ENCODE measurements at regions not wholly inside any gene's neighbourhood (a gene's known extent, or its start where the extent isn't known, plus 50 kb on each side); places are given as distances from the start of the nearest gene placed in this dataset.
"Not testable (repeated sequence)": the region's sequence is repeated elsewhere in the genome, so short reads cannot be mapped to it uniquely, and the experiment has no call there.

DNA sequence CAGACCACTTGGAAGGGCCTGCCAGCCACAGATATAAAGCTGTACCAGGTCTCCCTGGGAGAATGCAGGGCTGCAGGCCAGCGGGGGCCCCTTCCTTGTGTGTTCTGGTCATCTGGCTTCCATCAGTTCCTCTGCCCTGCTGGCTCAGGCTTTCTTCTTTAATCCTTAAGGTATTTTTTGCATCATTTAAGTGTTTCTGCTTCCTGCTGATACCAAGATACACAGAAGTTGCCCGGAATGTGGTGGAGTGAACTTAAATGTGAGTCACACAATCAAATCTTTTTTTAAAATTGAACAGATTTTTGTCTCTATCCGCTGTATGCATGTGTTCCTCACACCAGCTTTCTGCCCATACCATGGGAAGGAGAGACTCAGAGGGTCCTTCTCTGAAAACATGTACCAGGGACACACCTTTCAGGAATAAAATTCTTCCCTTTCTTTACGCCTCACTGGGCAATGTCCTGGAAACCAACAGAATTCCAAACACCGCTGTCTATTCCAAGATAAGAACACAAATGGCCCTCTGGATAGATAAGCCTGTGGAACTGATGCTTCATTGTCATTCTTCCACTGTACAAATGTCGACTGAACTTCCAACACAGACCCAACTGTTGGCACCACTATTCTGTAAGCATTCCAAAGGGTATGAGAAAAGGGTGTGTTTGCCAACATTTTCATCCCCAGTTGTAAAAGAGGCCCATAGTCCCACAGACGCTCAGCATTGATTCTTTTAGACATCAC lies 206.2 kb upstream of the MYLIP start:
- peak; percentile 46 for DNase-seq

DNA sequence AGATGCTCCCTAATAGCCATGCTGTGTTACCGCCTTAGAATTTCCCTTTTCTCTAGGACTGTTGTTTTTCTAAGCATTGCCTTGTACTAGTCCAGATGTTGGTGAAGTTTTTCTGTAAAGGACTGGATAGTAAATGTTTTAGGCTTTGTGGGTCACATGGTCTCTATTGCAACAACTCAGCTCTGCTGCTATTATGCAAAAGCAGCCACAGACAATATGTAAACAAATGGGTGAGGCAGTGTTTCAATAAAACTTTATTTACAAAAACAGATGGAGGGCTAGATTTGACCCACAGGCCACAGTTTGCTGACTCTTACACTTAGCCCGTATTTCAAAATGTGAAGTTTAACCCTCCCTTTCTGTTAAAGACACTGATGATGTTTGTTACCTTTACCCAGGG lies 207.6 kb upstream of the MYLIP start:
- DNase-seq = no peak

- no peak for DNase-seq
These were observed 212.3 kb upstream of the MYLIP start for GRCh38 chr6:15916581-15916980.

DNA sequence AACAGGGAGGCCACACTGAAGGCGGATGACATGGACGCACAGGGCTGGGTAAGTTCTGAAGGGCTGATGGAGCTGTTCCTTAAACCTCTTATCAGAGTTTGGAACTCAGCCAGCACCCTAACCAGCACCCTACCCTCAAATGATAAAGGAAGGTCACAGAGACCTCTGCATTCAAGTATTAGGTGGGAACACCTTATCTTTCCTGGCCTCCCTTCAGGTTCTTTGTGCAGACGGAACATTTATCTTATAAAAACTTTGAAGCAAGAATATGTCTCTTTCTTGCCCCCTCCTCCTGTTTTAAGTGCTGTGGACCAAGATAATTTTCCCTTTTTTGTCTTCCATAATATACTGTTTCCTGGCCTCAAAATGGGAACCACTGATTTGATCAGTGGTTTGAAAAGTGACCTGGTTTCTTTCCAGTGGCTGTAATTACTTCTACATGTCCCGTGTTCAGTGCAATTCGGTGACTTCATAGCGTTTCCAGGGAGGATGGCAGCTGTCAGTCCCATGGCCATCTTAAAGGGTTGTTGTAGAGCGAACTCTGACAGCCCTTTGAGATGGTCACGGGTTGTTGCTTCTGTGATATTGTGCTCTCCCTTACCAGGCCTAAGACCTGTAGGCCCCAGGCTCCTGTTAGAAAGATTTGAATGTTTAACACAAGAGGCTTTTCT lies 213.2 kb upstream of the MYLIP start:
- DNase-seq = no peak

- DNase-seq = no peak
These were observed 214.3 kb upstream of the MYLIP start for GRCh38 chr6:15914553-15914952.

DNA sequence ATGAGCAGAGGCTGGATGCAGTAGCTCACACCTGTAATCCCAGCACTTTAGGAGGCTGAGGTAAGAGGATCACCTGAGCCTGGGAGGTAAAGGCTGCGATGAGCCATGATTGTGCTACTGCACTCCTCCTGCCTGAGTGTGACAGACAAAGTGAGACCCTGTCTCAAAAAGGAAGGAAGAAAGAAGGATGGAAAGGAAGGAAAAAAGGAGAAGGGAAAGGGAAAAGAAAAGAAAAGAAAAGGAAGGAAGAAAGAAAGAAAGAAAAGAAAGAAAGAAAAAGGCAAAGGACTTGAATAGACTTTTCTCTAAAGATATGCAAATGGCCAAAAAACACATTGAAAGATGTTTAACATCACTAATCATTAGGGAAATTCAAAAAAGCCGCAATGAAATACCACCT lies 215.3 kb upstream of the MYLIP start:
- no peak for DNase-seq

DNA sequence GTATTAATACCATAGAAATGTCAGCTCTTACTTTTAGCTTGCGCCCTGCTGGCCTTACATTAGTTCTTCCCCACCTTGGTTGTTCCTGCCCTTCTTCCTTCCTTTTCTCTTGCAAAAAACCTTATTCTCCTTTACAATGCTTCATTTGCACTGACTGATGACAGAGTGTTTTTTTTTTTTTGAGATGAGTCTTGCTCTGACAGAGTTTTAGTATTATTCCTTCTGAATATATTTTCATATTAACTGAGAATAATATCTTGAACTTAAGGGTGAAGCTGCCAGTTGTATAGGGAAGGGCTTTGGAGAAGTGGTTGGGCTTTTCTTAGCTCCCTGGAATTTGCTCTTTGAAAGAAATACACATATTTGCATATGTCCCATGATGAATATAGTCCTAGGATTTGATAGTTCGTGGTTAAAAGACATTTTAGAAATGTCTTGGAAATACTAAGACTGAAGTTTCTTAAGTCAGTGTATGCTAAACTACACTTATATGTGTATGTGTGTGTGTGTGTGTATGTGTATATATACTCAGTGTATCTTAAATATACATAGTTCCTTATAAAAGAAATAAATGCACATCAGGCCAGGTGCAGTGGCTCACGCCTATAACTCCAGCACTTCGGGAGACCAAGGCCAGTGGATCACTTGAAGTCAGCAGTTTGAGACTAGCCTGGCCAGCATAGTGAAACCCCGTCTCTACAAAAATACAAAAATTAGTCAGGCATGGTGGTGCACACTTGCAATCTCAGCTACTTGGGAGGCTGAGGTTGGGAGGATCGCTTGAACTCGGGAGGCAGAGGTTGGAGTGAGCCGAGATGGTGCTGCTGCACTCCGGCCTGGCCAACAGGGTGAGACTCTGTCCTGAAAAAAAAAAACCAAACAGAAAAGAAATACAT lies 216.1 kb upstream of the MYLIP start:
- no peak for DNase-seq

- DNase-seq = no peak
These were observed 217.0 kb upstream of the MYLIP start for GRCh38 chr6:15911753-15912504.

DNA sequence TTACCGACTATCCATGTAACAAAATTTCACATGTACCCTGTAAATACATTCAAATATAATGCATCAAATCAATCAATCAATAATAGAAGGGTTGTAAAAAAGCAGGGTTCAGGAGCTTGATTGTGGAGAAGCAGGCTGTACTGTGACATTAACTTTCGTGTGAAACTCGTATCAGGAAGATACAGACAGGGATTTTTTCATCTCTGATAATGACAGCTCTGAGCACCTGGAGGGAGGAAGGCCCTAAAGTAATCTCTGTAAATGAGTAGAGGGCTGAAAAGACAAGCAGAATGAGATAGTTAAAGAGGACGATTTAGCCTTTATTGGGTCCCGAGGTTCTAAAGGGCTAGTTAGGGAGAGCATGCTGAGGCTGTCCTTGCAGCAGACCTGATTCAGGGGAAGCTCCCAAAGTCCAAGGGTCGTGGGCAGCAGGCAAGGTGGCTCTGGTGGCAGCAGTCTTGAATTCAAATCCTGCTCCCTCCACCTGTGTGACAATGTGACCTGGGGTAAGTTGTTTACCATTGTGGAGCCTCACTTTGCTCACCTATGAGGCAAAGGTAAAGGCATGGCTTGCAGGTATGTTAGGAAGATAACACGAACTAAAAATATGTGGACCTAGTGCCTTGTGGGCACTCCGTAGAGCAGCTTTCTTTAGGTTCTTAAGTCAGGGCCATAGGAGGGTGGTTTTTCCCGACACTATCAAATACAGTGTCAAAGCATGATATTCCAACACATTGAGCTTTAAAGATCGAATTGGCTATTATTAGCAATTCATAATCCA lies 219.4 kb upstream of the MYLIP start:
- DNase-seq = no peak

- no peak for DNase-seq
These were observed 220.0 kb upstream of the MYLIP start for GRCh38 chr6:15908871-15909270.

GRCh38 chr6:15907914-15908518 lies 220.9 kb upstream of the MYLIP start:
- no peak for DNase-seq

DNA sequence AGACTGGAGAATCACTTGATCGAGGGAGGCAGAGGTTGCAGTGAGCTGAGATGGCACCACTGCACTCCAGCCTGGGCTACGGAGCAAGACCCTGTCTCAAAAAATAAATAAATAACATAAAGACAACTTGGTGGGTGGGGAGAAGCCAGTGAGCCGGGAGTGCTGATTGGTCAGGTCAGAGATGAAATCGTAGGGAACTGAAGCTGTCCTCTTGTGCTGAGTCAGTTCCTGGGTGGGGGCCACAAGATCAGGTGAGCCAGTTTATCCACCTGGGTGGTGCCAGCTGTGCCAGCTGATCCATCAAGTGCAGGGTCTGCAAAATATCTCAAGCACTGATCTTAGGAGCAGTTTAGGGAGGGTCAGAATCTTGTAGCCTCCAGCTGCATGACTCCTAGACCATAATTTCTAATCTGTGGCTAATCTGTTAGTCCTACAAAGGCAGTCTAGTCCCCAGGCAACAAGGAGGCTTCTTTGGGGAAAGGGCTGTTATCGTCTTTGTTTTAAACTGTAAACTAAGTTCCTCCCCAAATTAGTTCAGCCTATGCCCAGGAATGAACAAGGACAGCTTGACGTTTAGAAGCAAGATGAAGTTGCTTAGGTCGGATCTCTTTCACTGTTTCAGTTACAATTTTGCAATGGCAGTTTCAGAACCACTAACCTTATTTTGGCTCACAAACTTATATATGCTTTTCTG lies 221.5 kb upstream of the MYLIP start:
- DNase-seq = not testable (repeated sequence)

- no peak for DNase-seq
These were observed 222.4 kb upstream of the MYLIP start for GRCh38 chr6:15906420-15907016.

DNA sequence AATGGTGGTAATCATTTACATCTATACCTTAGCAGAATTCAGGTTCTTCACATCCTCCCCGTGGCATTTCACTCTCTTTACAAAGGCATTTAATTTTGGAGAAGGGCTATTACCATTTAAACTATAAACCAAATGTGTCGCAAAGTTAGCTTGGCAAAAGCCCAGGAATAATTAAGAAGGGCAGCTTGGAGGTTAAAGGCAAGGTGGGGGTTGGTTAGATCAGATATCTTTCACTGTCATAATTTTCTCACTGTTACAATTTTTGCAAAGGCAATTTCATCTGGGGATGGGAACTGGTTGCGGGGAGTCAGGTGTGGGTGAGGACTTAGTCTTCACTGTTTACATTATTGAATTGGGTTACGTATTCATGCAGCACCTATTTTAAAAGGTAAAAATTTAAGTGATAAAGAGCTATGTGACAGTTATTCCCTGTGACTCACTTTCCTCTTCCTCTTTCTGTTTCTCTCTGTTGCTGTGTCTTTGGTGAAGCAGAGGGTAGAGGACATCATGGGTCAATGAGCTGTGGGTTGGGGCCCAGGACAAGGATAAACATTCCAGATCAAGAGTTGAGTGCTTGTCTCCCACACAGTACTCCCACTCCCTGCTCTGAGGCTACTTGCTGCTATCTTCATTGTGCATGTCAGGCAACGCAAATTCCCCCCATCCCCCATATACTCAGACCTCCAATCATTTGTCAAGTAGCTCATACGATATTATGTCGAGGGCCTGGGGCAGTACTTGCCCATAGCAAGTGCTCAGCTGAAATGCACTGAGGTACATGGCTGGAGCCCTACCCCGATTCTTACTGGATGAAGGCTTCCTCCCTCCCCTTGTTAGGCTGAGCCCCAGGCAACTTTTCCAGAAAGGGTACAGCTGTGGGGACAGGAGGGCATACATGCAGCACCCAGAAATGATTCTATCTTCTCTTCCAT lies 223.1 kb upstream of the MYLIP start:
- DNase-seq = peak; percentile 21

DNA sequence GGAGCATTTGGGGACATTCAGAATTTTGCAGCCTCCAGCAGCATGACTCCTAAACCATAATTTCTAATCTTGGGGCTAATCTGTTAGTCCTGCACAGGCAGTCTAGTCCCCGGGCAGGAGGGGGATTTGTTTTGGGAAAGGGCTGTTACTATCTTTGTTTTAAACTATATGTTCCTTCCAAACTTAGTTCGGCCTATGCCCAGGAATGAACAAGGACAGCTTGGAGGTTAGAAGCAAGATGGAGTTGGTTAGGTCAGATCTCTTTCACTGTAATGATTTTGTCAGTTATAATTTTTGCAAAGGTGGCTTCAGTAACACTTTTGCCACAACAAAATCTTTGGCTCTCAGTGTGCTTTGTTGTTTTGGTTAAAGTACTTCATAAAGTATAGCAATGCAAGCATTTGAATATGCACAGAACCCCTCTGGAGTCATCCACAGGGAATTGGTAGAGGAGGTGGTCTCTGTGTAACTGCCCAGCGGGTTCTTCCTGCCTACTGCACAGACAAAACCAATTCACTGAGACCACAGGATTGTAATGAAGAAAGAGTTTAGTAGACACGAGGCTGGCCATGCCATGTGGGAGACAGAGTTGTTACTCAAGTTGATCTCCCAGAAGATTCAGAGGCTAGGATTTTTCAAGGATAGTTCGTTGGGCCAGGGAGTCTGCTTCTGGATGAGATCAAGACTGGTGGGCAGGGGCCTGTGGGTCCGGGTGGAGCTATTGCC lies 224.1 kb upstream of the MYLIP start:
- no peak for DNase-seq

DNA sequence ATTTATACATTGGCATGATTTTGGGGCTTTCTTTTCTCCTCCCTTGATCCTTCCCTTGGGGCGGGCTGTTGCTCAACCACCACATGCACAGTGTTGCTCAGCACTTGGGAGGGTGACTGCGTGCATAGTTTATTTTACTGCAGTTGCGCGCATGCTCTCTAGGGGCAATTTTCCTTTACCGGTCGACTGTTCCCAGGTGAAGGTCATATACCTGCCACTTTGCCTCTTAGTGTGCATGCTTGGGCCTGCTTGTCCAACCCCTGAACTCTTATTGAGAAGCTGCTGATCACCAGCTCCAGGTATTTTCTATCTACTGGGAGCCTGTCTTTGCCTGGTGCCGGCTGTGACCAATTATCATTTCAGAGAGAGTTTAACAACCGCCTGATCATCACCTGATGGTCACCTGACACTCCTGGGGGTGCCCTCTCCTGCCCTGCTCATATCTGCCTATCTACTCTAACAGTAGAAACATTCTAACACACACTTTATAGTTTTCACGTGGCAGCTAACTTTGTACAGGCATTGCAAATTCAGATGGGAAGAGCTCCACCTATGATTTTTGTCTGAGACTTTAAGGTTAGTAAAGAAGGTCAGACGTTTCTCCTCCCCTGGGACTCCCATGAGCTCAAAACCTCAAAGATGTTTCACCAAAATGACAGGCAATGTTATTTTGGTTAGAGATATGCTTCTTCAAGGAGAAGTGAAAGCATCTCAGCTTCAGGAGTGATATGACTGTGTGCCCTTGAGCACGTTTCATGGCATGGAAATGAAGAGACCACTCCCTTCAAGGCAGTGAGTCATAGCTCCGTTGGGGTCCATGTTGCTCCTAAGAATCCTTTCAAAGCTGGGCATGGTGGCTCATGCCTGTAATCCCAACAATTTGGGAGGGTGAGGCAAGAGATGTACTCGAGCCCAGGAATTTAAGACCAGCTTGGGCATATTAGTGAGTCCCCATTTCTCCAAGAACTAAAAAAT lies 227.5 kb upstream of the MYLIP start:
- no peak for DNase-seq

DNA sequence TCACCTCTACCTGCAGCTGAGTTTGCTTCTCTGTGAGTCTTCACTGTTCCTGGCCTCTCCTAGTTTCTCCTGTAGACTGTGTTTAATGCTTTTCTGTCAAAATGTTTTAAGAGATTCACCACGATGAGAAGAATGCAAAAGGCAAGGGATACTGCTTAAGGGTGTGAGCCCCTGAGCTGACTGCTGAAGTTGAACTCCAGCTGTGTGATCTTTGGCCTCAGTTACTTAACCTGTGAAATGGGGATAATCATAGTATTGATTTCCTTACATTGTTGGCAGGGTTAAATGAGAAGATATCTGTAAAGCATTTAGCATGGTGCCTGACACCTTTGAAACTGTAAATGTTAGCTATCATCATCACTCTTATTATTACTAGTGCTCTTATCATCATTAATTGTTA lies 230.2 kb upstream of the MYLIP start:
- DNase-seq = no peak
